Activated CD8-positive, alpha-beta memory T cell treated with anti-CD3 and anti-CD28 coated beads for 4 hours (primary cell): ENCODE measurements at regions not wholly inside any gene's neighbourhood (a gene's known extent, or its start where the extent isn't known, plus 50 kb on each side); places are given as distances from the start of the nearest gene placed in this dataset.
"Not testable (repeated sequence)": the region's sequence is repeated elsewhere in the genome, so short reads cannot be mapped to it uniquely, and the experiment has no call there.

Source experiments
- DNase-seq, 2 donors: peaks; one replicate each; pipeline ENCODE4 v3.0.0-alpha.2; 2020; ENCODE audit warnings: low read depth in 2 of 2

DNA sequence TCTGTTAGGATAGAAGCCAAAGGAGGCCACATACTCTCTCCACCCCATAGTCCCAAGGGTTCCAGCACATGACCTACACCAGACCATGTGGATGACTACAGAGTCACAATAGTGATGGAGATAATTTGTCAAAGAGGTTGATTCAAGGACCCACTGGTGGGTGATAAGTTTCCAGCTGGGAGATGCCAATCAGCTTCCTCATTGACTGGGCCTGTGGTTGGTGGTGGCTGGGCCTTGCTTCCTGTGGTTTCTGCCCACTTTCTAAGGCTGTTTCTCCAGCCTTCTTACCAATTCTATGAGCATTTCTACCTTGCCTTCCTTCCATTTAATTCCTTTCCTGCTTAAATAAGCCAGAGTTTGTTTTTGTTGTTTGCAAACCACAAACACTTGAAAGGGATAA is 95.5 kb upstream of the CPEB2 start:
- no peak for DNase-seq

- no peak for DNase-seq
Observed at GRCh38 chr4:14908635-14909034, 93.6 kb upstream of the CPEB2 start.

- no peak for DNase-seq
Observed at GRCh38 chr4:14910411-14910810, 91.9 kb upstream of the CPEB2 start.

- DNase-seq: no peak
Observed at GRCh38 chr4:14912426-14912825, 89.9 kb upstream of the CPEB2 start.

DNA sequence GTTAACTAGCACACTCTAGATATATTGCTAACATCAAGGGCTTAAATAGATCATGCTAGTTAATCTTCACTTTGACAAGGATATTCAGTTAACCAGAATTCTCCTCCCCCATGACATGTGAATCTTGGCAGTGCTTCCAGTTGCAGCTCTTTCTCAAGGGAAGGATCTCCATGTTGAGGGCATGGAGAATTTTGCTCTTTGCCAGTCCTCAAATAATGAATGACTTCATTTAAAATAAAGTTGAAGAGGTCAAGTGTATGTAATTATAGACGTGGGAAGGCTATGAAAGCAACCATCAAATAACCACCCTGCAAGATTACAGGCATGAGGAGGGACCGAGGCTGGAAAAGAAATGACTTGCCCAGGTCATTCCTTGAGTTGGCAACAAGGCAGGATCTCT is 87.3 kb upstream of the CPEB2 start:
- no peak for DNase-seq

- DNase-seq: no peak
Observed at GRCh38 chr4:14916554-14917297, 85.6 kb upstream of the CPEB2 start.

DNA sequence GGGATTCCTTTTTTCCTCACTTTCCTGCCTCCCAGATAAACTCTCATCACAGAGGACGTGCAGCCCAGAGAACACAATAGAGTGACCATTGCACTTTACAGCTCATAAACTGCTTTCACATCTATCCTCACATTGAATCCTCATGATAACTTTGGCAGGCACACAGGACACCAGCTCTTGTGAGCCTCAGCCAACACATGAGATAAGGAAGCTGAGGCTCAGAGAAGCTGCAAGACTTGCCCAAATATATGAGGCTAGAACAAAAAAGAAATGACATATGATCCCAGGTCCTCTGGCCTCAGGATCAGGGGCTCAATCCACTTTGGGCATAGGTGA is 85.0 kb upstream of the CPEB2 start:
- DNase-seq: no peak

DNA sequence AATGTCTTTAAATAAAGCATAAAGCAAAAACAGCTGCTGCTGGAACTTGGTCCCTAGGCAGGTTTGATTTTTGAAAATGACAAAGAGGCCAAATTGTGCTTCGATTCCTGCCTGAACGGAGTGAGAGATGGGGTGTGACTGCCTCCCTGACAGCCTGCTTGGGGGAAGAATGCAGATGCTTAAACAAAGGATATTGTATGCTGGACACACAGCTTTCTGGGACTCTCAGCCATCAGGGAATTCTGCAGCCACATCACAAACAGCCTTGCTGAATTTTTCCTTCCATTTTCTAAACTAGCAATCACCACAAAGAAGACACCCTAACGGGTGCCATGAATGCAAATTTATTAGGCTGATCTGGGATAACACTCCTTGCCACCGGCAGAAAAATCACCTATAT is 83.9 kb upstream of the CPEB2 start:
- DNase-seq: no peak

GRCh38 chr4:14919785-14920184 is 82.5 kb upstream of the CPEB2 start:
- DNase-seq: no peak

- DNase-seq: no peak
Observed at GRCh38 chr4:14920237-14920636, 82.0 kb upstream of the CPEB2 start.

- no peak for DNase-seq
Observed at GRCh38 chr4:14920759-14921320, 81.4 kb upstream of the CPEB2 start.

DNA sequence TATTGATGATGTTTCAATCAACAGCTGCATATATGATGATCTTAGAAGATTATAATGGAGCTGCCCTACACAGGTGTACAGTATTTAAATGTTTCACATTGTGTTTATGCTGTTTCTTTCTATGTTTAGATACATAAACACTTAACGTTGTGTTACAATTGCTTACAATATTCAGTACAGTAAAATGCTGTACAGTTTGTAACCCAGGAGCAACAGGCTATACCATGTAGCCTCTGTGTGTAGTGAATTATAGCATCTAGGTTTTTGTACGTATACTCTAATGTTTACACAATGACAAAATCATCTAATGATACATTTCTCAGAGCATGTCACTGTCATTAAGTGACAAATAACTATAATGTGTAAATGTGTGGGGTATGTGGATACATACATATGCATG is 80.5 kb upstream of the CPEB2 start:
- DNase-seq: not testable (repeated sequence)

DNA sequence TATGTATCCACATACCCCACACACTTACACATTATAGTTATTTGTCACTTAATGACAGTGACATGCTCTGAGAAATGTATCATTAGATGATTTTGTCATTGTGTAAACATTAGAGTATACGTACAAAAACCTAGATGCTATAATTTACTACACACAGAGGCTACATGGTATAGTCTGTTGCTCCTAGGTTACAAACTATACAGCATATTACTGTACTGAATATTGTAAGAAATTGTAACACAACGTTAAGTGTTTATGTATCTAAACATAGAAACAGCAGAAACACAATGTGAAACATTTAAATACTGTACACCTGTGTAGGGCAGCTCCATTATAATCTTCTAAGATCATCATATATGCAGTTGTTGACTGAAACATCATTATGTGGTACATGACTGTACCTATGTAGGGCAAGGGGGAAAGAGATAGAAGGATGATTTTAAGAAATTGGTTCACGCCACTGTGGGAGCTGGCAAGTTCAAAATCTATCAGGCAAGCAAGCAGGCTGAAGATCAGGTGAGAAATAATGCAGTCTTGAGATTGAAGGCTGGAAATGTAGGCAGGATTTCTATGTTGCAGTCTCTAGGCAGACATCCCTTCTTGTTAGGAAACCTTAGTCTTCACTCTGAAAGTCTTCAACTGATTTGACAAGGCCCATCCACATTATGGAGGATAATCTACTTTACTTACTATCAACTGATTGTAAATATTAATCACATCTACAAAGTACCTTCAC is 78.0 kb upstream of the CPEB2 start:
- DNase-seq: no peak

GRCh38 chr4:14924812-14925344 is 77.4 kb upstream of the CPEB2 start:
- DNase-seq: no peak

- DNase-seq: no peak
Observed at GRCh38 chr4:14925471-14925870, 76.8 kb upstream of the CPEB2 start.

GRCh38 chr4:14926368-14926767 is 75.9 kb upstream of the CPEB2 start:
- DNase-seq: no peak

- DNase-seq: no peak
Observed at GRCh38 chr4:14928035-14928434, 74.2 kb upstream of the CPEB2 start.

DNA sequence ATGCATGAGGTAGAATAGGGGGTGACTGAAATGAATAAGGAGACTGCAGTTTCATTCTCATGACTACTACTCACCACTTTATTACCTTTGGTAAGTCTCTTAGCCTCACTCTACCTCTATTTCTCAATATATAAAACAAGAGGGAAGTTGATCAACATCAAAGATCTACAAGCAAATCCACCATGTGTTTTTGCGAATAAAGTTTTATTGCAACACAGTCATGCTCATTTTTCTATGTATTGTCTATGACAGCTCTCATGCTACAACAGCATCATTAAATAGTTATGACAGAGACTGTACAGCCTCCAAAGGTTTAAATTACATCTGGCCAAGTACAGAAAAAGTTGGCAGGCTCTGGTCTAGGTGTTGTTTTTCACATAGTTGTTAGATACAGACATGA is 72.6 kb upstream of the CPEB2 start:
- no peak for DNase-seq

GRCh38 chr4:14934704-14935390 is 67.4 kb upstream of the CPEB2 start:
- DNase-seq: no peak

DNA sequence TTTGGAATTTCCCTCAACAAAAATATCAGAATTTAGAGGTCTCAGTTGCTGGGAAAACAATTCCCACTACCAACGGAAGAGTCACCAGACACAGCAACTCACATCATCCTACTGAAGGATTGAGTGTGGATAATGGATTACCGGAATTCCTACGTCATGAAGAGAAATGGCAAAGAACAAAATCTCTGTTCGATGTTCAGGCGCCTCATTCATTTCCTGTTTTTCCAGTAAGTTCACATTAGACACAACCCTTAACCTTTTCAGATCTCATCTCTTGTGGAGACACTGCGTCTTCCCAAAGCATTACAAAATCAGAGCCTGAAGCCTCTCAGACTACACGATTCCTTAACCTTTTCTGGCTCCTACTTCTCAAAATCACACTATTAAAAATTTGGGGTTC is 58.5 kb upstream of the CPEB2 start:
- no peak for DNase-seq

DNA sequence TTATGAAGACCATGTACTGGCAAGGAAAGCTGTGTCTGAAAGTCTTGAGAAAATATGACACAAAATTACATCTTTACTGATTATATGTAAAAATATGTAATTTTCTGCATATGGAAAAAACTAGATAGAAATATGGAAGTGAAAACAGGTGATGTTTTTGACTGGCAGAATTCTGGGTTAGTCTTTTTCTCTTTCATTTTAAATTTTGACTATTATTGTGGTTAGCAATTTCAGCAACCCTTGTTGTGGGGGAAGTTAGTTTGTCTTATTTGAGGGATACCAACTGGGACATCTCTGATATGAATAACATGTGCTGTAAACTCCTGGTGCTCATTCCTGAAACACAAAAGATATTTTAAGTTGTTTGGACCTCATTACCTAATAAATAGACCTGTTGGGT is 49.9 kb upstream of the CPEB2 start:
- no peak for DNase-seq
